Colonic mucosa (tissue), 4 donors: ENCODE measurements at regions not wholly inside any gene's neighbourhood (a gene's known extent, or its start where the extent isn't known, plus 50 kb on each side); places are given as distances from the start of the nearest gene placed in this dataset.

Source experiments
- DNase-seq: peaks from one replicate; pipeline ENCODE4 v3.0.0-alpha.2; 2020
- H3K27ac ChIP-seq: fragments of 200-600 bp; one replicate; pipeline ENCODE4 v1.8.0; 2021
- H3K27me3 ChIP-seq: fragments of 200-600 bp; one replicate; pipeline ENCODE4 v1.8.0; 2021
- H3K36me3 ChIP-seq: fragments of 200-600 bp; one replicate; pipeline ENCODE4 v1.8.0; 2021
- H3K4me1 ChIP-seq: fragments of 200-600 bp; one replicate; pipeline ENCODE4 v1.8.0; 2021; ENCODE audit warnings: mild to moderate bottlenecking
- H3K4me3 ChIP-seq: fragments of 200-600 bp; one replicate; pipeline ENCODE4 v1.8.0; 2021
- H3K9ac ChIP-seq, 2 donors: one replicate each; pipeline ENCODE4 v1.7.0; 2013; ENCODE audit warnings: control low read depth in 2 of 2, low read depth in 2 of 2, low read length in 2 of 2
- H3K9me3 ChIP-seq: fragments of 200-600 bp; one replicate; pipeline ENCODE4 v1.8.0; 2021
- CTCF ChIP-seq: fragments of 200-600 bp; IDR thresholded peaks from one replicate; pipeline ENCODE4 v1.8.0; 2022; ENCODE audit warnings: antibody characterized with exemption, mild to moderate bottlenecking
- intact Hi-C: fragments of 100-400 bp; cut with DNase I; formaldehyde crosslinking; loops from one replicate; pipeline ENCODE4 v1.14.1; 2022
- donor health status: healthy.
- donor health status: DM: no; HTN: no; CAD: no.
- donor health status: DM: no; HTN: no; CAD: no.

GRCh38 chr14:49014476-49014875 lies 571.7 kb downstream of the RPS29 start:
- H3K4me1 ChIP-seq: no peaks in the 10 kb centered on the region
- no peak for DNase-seq
- no peaks in the 10 kb centered on the region for H3K27me3 ChIP-seq
- no peaks in the 10 kb centered on the region for H3K9me3 ChIP-seq
- no peak overlapping the region for H3K9ac ChIP-seq
- H3K27ac ChIP-seq: no peak overlapping the region
- no peak for TF ChIP-seq CTCF
- H3K4me3 ChIP-seq: no peak overlapping the region
- no peaks in the 10 kb centered on the region for H3K36me3 ChIP-seq
- intact Hi-C loops: no loop called here

GRCh38 chr14:49008363-49008762 lies 577.8 kb downstream of the RPS29 start:
- no peak for TF ChIP-seq CTCF
- Histone ChIP-seq H3K4me3 (no peak overlapping the region), H3K36me3 (no peaks in the 10 kb centered on the region), H3K27ac (no peak overlapping the region), H3K27me3 (no peaks in the 10 kb centered on the region), H3K9me3 (no peaks in the 10 kb centered on the region), H3K9ac (no peak overlapping the region), H3K4me1 (no peaks in the 10 kb centered on the region)
- DNase-seq: no peak
- intact Hi-C loops: no loop called here

GRCh38 chr14:48991141-48991540 lies 595.0 kb downstream of the RPS29 start:
- no peaks in the 10 kb centered on the region for H3K36me3 ChIP-seq
- no peak for TF ChIP-seq CTCF
- intact Hi-C loops: no loop called here

GRCh38 chr14:48983351-48983888 lies 602.8 kb downstream of the RPS29 start:
- intact Hi-C loops: no loop called here
- Histone ChIP-seq H3K27me3 (no peaks in the 10 kb centered on the region), H3K4me1 (no peaks in the 10 kb centered on the region), H3K9ac (no peak overlapping the region), H3K36me3 (no peaks in the 10 kb centered on the region), H3K27ac (no peak overlapping the region), H3K4me3 (no peak overlapping the region), H3K9me3 (no peaks in the 10 kb centered on the region)
- TF ChIP-seq CTCF: no peak
- no peak for DNase-seq

More at GRCh38 chr14:48991141-48991540, 595.0 kb downstream of the RPS29 start:
- Histone ChIP-seq H3K9ac (no peak overlapping the region), H3K9me3 (no peaks in the 10 kb centered on the region), H3K27ac (no peak overlapping the region), H3K4me3 (no peak overlapping the region), H3K27me3 (no peaks in the 10 kb centered on the region), H3K4me1 (no peaks in the 10 kb centered on the region)
- DNase-seq: no peak

- intact Hi-C loops: no loop called here
- Histone ChIP-seq H3K9ac (no peak overlapping the region), H3K9me3 (no peaks in the 10 kb centered on the region), H3K4me1 (no peaks in the 10 kb centered on the region), H3K4me3 (no peak overlapping the region), H3K36me3 (no peaks in the 10 kb centered on the region), H3K27ac (no peak overlapping the region), H3K27me3 (no peaks in the 10 kb centered on the region)
- no peak for DNase-seq
- no peak for TF ChIP-seq CTCF
Measured at GRCh38 chr14:48974994-48975393, 611.2 kb downstream of the RPS29 start.
